GM12878 (cell line): ENCODE measurements at regions not wholly inside any gene's neighbourhood (a gene's known extent, or its start where the extent isn't known, plus 50 kb on each side); places are given as distances from the start of the nearest gene placed in this dataset.

ENCODE experiments used
- CREB1 ChIP-seq: IDR thresholded peaks from 2 replicates; pipeline ENCODE4 v1.6.1; 2012; ENCODE audit warnings: low read depth, mild to moderate bottlenecking, inconsistent platforms
- E4F1 ChIP-seq: fragments of 450-650 bp; IDR thresholded peaks from 2 replicates; pipeline ENCODE4 v1.6.1; 2018; ENCODE audit warnings: borderline replicate concordance, mild to moderate bottlenecking; ENCODE audit not compliant: partially characterized antibody
- REST ChIP-seq: IDR thresholded peaks from 2 replicates; pipeline ENCODE4 v1.6.1; 2012; ENCODE audit warnings: mild to moderate bottlenecking, low read depth, low read length
- TAF1 ChIP-seq: IDR thresholded peaks from 2 replicates; pipeline ENCODE4 v1.6.1; 2011; ENCODE audit warnings: mild to moderate bottlenecking, low read depth, low read length, borderline replicate concordance
- USF2 ChIP-seq: IDR thresholded peaks from 2 replicates; pipeline ENCODE4 v1.6.1; 2011; ENCODE audit warnings: low read depth, low read length, improper control_type of control experiment, borderline replicate concordance
- ZNF217 ChIP-seq: fragments of 450-650 bp; IDR thresholded peaks from 2 replicates; pipeline ENCODE4 v1.6.1; 2017; ENCODE audit warnings: antibody characterized with exemption, mild to moderate bottlenecking
- TF ChIP-seq, protein P1 (sequence below), 3 experiments: IDR thresholded peaks in 2 of 3; conservative IDR thresholded peaks in 1 of 3; 2 replicates each; pipeline ENCODE4 v1.5.1; 2011; ENCODE audit warnings: low read depth in 3 of 3, low read length in 3 of 3, mild to moderate bottlenecking in 3 of 3, control low read depth in 2 of 3, moderate library complexity in 2 of 3, inconsistent platforms in 1 of 3, mixed read lengths in 1 of 3; ENCODE audit not compliant: control insufficient read depth in 2 of 3, insufficient read depth in 1 of 3; ENCODE audit errors: extremely low read depth in 1 of 3
- TF ChIP-seq, protein P2 (sequence below): fragments of 450-650 bp; IDR thresholded peaks from 2 replicates; pipeline ENCODE4 v1.6.1; 2014; ENCODE audit warnings: mild to moderate bottlenecking

- TF ChIP-seq, protein P1, sequence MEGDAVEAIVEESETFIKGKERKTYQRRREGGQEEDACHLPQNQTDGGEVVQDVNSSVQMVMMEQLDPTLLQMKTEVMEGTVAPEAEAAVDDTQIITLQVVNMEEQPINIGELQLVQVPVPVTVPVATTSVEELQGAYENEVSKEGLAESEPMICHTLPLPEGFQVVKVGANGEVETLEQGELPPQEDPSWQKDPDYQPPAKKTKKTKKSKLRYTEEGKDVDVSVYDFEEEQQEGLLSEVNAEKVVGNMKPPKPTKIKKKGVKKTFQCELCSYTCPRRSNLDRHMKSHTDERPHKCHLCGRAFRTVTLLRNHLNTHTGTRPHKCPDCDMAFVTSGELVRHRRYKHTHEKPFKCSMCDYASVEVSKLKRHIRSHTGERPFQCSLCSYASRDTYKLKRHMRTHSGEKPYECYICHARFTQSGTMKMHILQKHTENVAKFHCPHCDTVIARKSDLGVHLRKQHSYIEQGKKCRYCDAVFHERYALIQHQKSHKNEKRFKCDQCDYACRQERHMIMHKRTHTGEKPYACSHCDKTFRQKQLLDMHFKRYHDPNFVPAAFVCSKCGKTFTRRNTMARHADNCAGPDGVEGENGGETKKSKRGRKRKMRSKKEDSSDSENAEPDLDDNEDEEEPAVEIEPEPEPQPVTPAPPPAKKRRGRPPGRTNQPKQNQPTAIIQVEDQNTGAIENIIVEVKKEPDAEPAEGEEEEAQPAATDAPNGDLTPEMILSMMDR (IDR thresholded peaks at IDR 0.05 in 2 of 3, conservative IDR thresholded peaks at IDR 0.05 in 1 of 3; ENCODE audit: control insufficient read depth in 2 of 3, extremely low read depth in 1 of 3, insufficient read depth in 1 of 3, low read depth in 3 of 3, low read length in 3 of 3): no peak
- TF ChIP-seq E4F1: no peak
- no peak for TF ChIP-seq CREB1
- TF ChIP-seq USF2: no peak
- no peak for TF ChIP-seq TAF1
- TF ChIP-seq ZNF217: no peak
- no peak for TF ChIP-seq REST
- TF ChIP-seq, protein P2, sequence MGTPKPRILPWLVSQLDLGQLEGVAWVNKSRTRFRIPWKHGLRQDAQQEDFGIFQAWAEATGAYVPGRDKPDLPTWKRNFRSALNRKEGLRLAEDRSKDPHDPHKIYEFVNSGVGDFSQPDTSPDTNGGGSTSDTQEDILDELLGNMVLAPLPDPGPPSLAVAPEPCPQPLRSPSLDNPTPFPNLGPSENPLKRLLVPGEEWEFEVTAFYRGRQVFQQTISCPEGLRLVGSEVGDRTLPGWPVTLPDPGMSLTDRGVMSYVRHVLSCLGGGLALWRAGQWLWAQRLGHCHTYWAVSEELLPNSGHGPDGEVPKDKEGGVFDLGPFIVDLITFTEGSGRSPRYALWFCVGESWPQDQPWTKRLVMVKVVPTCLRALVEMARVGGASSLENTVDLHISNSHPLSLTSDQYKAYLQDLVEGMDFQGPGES: no peak
Observed at GRCh38 chrX:43018031-43018430, 240.1 kb upstream of the PPP1R2C start.
